ENCODE measurements at regions not wholly inside any gene's neighbourhood (a gene's known extent, or its start where the extent isn't known, plus 50 kb on each side); places are given as distances from the start of the nearest gene placed in this dataset.

DNA sequence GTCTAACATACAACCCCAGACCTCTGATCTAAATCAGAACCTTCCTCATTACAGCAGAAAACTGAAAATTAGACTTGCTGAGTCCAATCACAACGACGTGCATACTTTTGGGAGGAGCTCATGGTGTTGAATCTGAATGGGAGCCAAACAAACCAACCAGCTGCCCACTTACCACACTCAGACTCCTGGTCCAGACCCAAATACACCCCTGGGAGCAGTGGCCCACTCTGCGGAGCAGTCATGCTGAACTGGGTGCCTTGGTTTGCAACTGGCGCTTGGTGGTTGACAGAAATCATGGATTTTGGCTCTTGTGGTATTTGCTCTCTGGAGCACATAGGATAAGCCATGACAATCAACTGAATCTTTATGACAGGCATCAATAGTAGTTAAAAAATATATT, 253.6 kb upstream of the TNP1 start:
- ATAC-seq (ENCODE audit: low read depth): no peak
- Mint-ChIP-seq H3K4me3 (no peak overlapping the region), H3K27ac (no peak overlapping the region), H3K4me1 (no peaks in the 10 kb centered on the region), H3K27me3 (peaks cover 14% of the 10 kb centered on the region), H3K9me3 (ENCODE audit: insufficient read depth) (no peaks in the 10 kb centered on the region)
- intact Hi-C loops (cut with micrococcal nuclease): no loop called here
- POLR2A ChIA-PET: no interaction called here
- no peak overlapping the region for H3K9ac ChIP-seq (ENCODE audit: low read length)
- H3K36me3 ChIP-seq (replicated peaks in 1 of 2; ENCODE audit: control extremely low read depth in 1 of 2, control insufficient read depth in 1 of 2, extremely low read depth in 1 of 2, insufficient read depth in 2 of 2, low read length in 1 of 2): no peaks in the 10 kb centered on the region
- H4K20me1 ChIP-seq (ENCODE audit: control insufficient read depth, insufficient read depth, low read length, poor library complexity, severe bottlenecking): no peaks in the 10 kb centered on the region
- no peak overlapping the region for H3K27ac ChIP-seq (ENCODE audit: low read length in 2 of 2)
- H3K79me2 ChIP-seq (ENCODE audit: control insufficient read depth, insufficient read depth, low read length): no peaks in the 10 kb centered on the region
- H3K27me3 ChIP-seq (replicated peaks in 1 of 4; ENCODE audit: control extremely low read depth in 1 of 4, control insufficient read depth in 3 of 4, insufficient read depth in 4 of 4, low read length in 3 of 4): peaks cover 0 to 6% (median 0%) of the 10 kb centered on the region in 4 experiments
- H3K9me3 ChIP-seq (ENCODE audit: control extremely low read depth in 1 of 3, control insufficient read depth in 2 of 3, insufficient read depth in 1 of 3, low read length in 2 of 3): no peaks in the 10 kb centered on the region
- 100% methylated on average over 1 of the region's 4 CpGs for whole genome bisulfite sequencing (ENCODE audit: insufficient coverage)
- TF ChIP-seq EZH2 (IDR thresholded peaks at IDR 0.05; ENCODE audit: borderline replicate concordance, insufficient read depth, low read depth, low read length, poor library complexity, severe bottlenecking) (no peak), CTCF (IDR thresholded peaks at IDR 0.05) (no peak)
- no peak overlapping the region for H3K4me2 ChIP-seq (replicated peaks; ENCODE audit: low read depth, low read length, poor library complexity, severe bottlenecking)
- CTCF ChIA-PET: no interaction called here
- no peaks in the 10 kb centered on the region for H3K4me1 ChIP-seq (ENCODE audit: control insufficient read depth in 2 of 2, insufficient read depth in 2 of 2, low read length in 2 of 2)
- H2AFZ ChIP-seq (ENCODE audit: insufficient read depth, low read depth, low read length, poor library complexity, severe bottlenecking): no peak overlapping the region
- no peak for DNase-seq
- no peak overlapping the region for H3K4me3 ChIP-seq (ENCODE audit: control extremely low read depth in 1 of 5, extremely low read depth in 1 of 5, insufficient read depth in 1 of 5, low read depth in 2 of 5, low read length in 4 of 5)

DNA sequence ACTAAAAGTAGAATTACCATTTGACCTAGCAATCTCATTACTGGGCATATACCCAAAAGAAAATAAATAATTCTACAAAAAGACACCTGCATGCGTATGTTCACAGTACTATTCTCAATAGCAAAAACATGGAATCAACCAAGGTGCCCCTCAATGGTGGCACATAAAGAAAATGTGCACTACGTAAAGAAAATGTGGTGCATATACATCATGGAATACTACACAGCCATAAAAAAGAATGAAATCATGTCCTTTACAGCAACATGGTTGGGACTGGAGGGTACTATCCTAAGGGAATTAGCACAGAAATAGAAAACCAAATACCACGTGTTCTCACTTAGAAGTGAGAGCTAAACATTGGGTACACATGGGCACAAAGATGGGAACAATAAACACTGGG, 250.7 kb upstream of the TNP1 start:
- Mint-ChIP-seq H3K4me1 (no peaks in the 10 kb centered on the region), H3K4me3 (no peak overlapping the region), H3K27ac (no peak overlapping the region), H3K9me3 (ENCODE audit: insufficient read depth) (no peaks in the 10 kb centered on the region), H3K27me3 (peaks cover 9% of the 10 kb centered on the region)
- intact Hi-C loops (cut with micrococcal nuclease): no loop called here
- H3K9me3 ChIP-seq (ENCODE audit: control extremely low read depth in 1 of 3, control insufficient read depth in 2 of 3, insufficient read depth in 1 of 3, low read length in 2 of 3): no peaks in the 10 kb centered on the region
- H3K27ac ChIP-seq (ENCODE audit: low read length in 2 of 2): no peak overlapping the region
- H3K4me1 ChIP-seq (ENCODE audit: control insufficient read depth in 2 of 2, insufficient read depth in 2 of 2, low read length in 2 of 2): no peaks in the 10 kb centered on the region
- no peak overlapping the region for H3K9ac ChIP-seq (ENCODE audit: low read length)
- H3K4me2 ChIP-seq (replicated peaks; ENCODE audit: low read depth, low read length, poor library complexity, severe bottlenecking): no peak overlapping the region
- no peaks in the 10 kb centered on the region for H3K79me2 ChIP-seq (ENCODE audit: control insufficient read depth, insufficient read depth, low read length)
- no peak overlapping the region for H2AFZ ChIP-seq (ENCODE audit: insufficient read depth, low read depth, low read length, poor library complexity, severe bottlenecking)
- WGBS (ENCODE audit: insufficient coverage): 60% methylated on average over 1 of the region's 3 CpGs
- DNase-seq (no peak), ATAC-seq (ENCODE audit: low read depth) (no peak)
- H3K36me3 ChIP-seq (replicated peaks in 1 of 2; ENCODE audit: control extremely low read depth in 1 of 2, control insufficient read depth in 1 of 2, extremely low read depth in 1 of 2, insufficient read depth in 2 of 2, low read length in 1 of 2): no peaks in the 10 kb centered on the region
- H4K20me1 ChIP-seq (ENCODE audit: control insufficient read depth, insufficient read depth, low read length, poor library complexity, severe bottlenecking): no peaks in the 10 kb centered on the region
- ChIA-PET CTCF (interaction anchor here (1.1 kb wide), 1 partner anchor 27 kb away, joined by 4 read pairs; no protein-coding TSS in a partner anchor), POLR2A (no interaction called here)
- peaks cover 0 to 2% (median 0%) of the 10 kb centered on the region in 4 experiments for H3K27me3 ChIP-seq (replicated peaks in 1 of 4; ENCODE audit: control extremely low read depth in 1 of 4, control insufficient read depth in 3 of 4, insufficient read depth in 4 of 4, low read length in 3 of 4)
- H3K4me3 ChIP-seq (ENCODE audit: control extremely low read depth in 1 of 5, extremely low read depth in 1 of 5, insufficient read depth in 1 of 5, low read depth in 2 of 5, low read length in 4 of 5): no peak overlapping the region
- no peak for TF ChIP-seq EZH2 (IDR thresholded peaks at IDR 0.05; ENCODE audit: borderline replicate concordance, insufficient read depth, low read depth, low read length, poor library complexity, severe bottlenecking)
- TF ChIP-seq CTCF (IDR thresholded peaks at IDR 0.05): no peak
